Activated CD4-positive, alpha-beta T cell treated with anti-CD3 and anti-CD28 coated beads for 24 hours (primary cell): ENCODE measurements at regions not wholly inside any gene's neighbourhood (a gene's known extent, or its start where the extent isn't known, plus 50 kb on each side); places are given as distances from the start of the nearest gene placed in this dataset.
"Not testable (repeated sequence)": the region's sequence is repeated elsewhere in the genome, so short reads cannot be mapped to it uniquely, and the experiment has no call there.

Source experiments
- DNase-seq, 2 donors: peaks; one replicate each; pipeline ENCODE4 v3.0.0-alpha.2; 2020; ENCODE audit warnings: low read depth in 2 of 2

DNA sequence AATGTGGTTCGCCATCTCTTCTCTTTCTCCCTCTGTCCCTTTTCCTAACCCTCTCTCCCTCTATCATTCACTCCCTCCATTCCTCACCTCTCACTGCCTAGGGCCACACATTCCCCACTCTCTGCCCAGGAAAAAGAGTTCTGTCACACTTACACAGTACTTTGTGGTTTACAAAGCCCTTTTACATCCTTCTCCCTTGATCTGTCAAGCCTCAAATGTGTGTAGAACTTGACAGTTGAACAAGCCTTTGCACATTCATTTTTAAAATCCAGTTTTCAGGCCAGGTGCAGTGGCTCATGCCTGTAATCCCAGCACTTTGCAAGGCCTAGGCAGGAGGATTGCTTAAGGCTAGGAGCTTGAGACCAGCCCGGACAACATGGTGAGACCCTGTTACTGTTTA is 156.3 kb downstream of the VSIG4 start:
- DNase-seq, result no peak

DNA sequence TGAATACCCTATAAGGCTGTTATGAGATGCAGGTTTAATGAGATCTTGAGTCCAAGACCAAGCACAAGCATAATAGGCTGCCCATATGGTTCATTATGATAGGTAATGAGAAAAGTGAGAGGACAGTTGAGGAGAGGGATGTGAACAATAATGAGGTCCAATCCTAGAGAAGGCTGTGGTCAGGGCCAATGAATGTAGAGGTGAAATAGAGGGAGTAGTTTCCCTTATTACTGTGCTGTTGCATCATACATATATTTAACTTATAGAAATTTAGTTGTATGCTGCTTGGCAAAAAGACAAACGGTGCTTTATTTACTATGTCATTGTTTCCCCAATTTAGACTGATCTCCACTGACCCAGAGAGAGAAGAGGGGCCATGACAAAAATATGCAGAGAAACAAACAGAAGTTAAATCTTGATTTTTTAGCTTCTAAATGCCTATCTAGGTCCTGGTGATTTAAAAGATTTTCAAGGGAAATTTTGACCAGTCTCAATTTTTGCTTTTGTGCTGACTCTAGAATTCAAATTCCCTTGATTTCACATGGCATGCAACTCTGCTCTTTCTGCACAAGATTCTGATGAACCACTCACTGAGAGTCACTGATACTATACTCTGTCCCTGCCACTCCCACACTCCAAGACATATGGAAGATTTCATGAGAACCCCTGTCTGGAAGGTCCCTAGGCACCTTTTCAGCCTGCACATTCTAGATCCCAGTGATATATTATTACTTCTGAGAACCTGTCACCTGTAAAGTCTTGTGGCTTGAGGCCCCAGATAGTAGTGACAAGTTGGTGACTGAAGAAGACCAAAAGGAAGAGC is 159.7 kb downstream of the VSIG4 start:
- no peak for DNase-seq

DNA sequence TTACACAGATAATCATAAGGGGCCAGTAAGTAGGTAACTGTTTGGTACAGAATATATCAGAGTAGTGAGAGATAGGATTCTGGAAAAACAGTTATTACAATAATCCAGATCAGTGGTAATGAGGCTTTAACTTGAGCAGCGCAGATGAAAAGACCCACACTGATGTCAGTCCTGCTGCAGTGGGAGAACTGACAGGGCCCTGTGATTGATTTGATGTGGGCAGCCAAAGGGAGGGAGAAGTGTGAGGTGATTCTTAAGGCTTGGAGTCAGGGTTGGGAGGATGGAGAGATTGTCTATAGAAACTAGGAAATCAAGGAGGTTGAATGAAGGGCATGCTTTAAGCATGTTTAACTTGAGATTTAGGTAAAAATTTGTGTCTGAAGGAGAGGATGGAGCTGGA is 161.4 kb downstream of the VSIG4 start:
- DNase-seq, result no peak

DNA sequence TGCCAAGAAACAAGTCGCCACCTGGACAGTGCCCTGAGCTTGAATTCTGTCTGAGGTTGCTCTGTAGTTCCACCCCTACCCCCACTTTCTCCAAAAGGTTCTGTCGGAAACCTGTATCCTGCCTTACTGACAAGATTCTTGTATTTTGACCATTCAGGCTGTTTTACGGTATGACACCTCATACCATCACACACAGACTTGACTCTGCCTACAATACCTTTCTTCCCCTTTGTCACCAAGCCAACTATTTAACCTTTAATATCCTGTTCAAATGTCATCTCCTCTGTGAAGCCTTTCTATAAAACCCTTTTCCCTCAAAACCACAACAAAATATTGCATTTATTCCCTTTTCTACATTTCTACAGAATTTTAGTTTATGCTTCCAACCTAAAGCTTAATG is 161.9 kb downstream of the VSIG4 start:
- no peak for DNase-seq

DNA sequence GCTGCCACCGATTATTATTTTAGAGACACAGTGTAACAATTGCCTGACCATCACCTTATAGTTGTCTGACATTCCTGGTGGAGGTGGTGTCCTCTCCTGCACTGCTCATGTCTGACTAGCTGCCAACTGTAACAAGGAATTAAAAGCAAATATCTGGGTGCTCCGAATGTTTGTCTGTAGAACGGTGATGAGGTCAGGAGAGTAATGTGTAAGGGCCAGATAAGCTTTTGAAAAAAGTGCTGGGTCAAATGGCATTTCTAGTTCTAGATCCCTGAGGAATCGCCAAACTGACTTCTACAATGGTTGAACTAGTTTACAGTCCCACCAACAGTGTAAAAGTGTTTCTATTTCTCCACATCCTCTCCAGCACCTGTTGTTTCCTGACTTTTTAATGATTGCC is 164.3 kb downstream of the VSIG4 start:
- not testable (repeated sequence) for DNase-seq

DNA sequence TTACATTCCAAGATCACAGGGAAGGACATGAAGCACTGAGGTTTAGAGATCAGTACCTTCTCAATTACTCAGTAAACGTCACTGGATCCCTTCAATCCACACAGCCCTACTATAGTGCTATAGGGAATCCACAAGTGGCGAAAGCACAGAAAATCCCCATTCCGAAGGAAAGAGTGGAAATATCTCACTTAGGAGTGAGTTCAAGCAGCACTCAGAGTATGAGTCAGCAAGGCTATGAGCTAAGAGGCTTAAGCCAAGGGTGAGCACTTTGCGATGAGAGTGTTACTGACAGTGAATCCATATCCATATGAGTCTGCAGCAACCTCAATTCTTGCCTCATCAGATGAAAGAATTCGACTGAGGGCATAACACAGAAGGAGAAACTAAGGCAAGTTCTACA is 165.1 kb downstream of the VSIG4 start:
- DNase-seq, result no peak

DNA sequence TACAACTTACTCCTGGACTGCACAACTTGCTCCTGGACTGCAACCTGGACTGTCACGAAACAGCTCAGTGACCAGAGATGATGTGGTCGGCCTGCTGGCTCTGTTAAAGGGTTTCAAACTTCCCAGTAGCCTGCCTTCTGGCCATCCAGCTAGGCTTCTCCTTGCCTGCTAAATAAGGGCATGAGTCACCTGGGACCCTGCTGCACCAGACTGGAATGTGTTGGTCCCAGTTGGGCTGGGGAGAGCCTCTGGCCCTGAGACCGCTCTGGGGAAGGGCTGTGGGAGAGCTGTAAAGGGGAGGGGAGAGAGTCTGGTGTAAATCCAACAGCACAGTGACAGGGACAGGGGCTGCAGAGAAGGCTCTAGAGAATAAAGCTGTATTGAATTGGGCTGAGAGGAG is 165.8 kb downstream of the VSIG4 start:
- no peak for DNase-seq

DNA sequence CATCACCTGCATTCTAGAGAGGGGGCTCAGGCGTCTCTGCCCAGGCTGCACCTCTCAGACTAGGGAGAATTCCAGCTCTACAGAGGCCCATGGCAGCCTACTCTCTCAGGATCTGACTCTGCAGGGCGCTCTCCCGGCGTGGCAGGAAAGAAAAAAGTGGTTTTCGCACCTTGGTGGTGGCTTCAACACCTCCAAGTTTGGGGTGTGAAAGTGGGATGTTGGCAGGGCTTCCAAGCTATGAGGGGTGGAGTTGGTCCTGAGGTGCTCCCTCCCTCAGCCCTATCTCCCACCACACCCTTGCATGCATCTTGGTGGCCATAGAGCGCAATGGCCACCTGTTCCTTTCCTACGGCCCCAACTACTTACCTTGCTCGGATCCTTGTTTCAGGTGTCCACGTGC is 166.5 kb downstream of the VSIG4 start:
- DNase-seq, result no peak

DNA sequence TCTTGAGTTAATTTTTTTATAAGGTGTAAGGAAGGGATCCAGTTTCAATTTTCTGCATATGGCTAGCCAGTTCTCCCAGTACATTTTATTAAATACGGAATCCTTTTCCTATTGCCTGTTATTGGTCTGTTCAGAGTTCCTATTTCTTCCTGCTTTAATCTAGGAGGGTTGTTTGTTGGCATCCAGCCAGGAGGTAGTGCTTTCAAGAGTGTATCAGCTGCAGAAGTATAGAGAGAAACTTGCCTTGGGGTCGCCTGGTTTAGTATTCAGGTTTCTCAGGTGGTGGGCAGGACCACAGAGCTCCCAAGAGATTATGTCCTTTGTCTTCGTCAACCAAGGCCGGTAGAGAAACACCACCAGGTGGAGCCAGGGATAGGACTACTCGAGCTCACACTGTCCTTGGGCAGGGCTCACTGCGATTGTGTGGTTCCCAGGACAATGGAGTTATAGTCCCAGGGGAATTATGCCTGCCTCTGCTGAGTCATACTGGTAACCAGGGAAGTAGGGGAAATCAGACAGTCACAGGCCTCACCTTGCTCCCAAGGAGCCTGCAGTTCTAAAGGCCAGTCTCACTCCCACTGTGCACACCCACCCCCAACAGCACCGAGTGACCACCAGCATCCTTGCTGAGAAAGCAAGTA is 168.1 kb downstream of the VSIG4 start:
- no peak for DNase-seq

DNA sequence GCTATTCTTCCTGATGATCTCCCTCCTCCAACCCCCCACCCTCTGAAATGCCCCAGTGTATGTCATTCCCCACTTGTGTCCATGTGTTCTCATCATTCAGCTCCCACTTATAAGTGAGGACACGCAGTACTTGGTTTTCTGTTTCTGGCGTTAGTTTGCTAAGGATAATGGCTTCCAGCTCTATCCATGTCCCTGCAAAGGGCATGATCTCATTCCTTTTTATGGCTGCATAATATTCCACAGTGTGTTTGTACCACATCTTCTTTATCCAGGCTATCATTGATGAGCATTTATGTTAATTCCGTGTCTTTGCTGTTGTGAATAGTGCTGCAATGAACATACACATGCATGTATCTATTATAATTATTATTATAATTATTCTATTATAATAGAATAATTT is 169.3 kb downstream of the VSIG4 start:
- DNase-seq, result not testable (repeated sequence)

DNA sequence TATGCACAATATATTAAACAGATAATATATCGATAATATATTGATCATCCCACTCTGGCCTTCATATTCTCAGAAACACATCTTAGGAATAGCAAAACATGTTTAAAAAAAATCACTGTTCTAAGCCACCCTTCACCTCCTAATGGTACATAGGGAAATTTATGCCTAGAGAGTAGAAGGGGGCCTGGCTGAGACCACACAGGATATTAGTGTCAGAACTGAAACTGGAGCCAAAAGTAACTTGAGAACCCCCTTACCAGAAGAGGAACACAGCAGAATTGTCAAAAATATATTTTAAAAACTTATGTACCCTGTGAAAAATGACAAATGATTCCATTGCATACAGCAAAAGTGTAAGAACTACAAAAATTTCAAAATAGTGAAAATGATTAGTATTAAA is 173.1 kb downstream of the VSIG4 start:
- DNase-seq, result no peak

DNA sequence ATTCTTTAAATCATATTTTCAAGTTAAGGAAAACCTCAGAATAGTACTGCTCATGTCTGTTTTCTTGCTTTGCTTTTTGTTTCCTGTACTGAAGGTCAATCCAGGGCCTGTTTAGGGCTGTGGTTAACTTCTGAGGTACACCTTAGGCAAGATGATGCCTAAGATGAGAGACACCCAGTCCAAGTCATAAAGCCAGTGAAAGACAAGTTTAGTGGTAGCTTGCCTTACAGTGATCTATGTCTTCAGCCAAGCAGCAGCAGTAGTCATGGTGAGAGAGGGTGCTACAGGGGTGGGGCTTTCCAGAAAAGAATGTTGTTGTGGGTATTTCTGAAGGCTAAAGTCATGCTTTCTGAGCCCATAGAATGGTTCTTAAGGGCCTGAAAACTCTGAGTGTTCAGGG is 173.7 kb downstream of the VSIG4 start:
- DNase-seq, result no peak

DNA sequence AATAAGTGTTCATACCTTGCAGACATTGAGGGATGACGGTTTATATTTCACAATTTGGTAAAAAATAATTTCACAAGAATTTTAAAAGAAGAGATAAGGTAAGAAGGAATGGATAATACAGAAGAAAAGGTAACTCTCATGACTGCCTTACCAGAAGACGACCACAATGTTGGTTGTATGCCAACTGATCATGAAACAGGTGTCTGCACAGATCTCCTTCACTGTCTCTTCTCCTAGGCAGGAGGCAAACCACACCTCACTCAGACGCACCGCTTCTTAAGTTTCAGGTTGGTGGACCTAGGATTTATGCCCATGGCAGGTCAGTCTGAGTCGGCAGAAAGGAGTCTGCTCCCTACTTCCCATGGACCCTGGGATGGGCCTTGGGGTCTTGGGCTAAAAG is 177.2 kb downstream of the VSIG4 start:
- DNase-seq, result no peak

DNA sequence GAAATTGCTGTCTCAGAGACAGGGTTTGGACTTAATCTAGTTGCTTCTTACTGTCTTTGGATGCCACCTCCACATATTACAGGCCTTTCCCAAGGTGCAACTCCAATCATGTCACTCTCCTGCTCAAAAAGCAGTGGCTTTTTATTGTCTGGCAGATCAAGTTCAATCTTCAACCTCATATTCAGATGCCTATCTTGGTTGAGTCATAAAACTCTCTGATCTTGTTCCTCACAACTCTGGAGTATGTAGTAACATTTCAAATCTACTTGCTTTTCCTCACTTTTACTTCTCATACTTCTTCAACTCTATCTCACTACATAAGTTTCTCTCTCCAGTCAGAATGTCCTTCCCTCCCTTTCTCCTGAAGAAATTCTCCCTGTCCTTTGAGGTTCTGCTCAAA is 180.6 kb downstream of the VSIG4 start:
- DNase-seq, result no peak

DNA sequence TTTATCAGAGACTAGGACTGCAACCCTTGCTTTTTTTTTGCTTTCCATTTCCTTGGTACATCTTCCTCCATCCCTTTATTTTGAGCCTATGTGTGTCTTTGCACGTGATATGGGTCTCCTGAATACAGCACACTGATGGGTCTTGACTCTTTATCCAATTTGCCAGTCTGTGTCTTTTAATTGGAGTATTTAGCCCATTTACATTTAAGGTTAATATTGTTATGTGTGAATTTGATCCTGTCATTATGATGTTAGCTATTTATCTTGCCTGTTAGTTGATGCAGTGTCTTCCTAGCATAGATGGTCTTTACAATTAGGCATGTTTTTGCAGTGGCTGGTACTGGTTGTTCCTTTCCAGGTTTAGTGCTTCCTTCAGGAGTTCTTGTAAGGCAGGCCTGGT is 185.4 kb downstream of the VSIG4 start:
- DNase-seq, result not testable (repeated sequence)

DNA sequence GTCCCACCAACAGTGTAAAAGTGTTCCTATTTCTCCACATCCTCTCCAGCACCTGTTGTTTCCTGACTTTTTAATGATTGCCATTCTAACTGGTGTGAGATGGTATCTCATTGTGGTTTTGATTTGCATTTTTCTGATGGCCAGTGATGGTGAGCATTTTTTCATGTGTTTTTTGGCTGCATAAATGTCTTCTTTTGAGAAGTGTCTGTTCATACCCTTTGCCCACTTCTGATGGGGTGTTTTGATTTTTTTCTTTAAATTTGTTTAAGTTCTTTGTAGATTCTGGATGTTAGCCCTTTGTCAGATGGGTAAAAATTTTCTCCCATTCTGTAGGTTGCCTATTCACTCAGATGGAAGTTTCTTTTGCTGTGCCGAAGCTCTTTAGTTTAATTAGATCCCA is 183.9 kb downstream of the MSN start:
- not testable (repeated sequence) for DNase-seq

DNA sequence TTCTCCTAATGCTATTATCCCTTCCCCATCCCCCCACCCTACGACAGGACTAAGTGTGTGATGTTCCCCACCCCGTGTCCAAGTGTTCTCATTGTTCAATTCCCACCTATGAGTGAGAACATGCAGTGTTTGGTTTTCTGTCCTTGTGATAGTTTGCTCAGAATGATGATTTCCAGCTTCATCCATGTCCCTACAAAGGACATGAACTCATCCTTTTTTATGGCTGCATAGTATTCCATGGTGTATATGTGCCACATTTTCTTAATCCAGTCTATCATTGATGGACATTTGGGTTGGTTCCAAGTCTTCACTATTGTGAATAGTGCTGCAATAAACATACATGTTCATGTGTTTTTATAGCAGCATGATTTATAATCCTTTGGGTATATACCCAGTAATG is 183.4 kb downstream of the MSN start:
- not testable (repeated sequence) for DNase-seq

DNA sequence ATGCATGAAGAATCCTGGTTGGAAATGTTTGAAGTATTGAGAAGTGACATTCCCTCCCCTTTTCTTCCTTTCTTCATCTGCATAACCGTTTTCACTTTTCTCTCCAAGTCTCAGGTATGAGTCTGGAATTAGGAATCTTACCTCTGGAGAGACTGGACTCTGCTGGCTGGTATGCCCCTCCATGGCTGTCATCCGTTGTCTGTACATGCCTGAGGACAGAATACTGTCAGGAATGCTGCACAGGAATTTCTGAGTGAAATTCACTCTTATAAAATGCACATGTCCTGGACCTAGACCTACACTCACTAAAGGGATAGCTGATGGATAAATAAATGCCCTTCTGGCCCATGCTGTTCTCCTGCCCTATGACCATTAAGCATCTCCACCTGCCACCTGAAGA is 179.5 kb downstream of the MSN start:
- no peak for DNase-seq

DNA sequence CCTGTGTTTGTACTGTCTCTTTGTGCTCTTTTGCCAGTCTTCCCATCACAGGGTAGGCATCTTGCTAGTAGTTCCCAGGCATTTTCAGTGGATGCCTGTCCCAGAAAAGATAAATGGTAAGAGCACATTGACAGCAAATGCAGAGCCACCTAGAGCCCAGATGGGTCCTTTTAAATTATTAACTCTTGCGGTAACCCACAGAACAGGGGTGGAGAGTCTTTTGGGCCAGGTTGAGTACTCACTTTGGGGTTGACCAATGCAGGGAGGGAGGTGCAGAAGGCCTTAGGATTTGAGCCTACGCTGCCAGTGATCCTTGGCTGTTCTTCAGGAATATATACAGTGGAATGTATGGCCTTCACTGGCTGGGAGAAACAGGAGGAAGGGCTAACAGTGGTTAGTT is 173.8 kb downstream of the MSN start:
- DNase-seq, result no peak

DNA sequence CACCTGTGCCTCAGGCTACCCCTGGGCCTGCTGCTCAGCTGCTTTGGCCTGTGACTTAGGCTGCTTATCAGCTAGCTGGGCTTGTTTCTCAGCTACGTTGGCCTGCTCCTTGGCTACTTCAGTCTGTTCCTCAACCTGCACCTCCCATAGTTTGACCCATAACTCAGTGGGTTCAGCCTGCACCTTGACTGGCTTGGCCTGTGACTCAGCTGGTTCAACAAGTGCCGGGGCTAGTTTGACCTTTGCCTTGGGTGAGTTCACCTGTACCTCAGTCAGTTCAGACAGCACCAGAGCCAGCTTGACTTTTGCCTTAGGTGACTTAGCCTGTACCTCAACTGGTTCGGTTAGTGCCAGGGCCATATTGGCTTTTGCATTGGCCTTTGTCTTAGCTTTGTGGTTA is 171.2 kb downstream of the MSN start:
- DNase-seq, result no peak

DNA sequence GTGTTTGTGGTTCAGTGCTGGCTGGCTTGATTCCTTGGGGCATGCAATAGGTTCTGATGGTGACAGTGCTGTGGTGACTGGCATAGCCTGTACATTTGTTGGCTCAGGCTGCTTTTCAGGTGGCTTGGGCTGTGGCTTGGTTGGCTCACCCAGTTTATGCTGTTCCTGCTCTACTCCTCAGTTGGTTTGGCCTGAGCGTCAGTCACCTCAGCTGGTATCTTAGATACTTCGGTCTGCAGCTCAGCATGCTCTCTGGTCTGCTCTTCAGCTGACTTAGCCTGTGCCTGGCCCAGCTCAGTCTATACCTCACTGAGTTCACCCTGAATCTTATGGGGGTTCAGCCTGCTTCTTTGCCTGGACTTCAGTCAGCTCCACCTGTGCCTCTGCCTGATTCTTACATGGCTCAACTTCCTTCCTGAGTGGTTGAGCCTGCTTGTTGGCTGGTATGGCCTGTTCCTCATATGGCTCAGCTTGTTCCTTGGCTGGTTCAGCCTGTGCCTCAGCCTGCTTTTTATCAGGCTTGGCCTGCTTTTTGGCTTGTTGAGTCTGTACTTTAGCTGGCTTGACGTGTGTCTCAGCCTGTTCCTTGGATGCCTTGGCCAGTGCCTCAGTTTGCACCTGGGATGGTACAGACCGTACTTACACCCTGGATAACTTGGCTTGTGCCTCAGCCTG is 170.6 kb downstream of the MSN start:
- no peak for DNase-seq

DNA sequence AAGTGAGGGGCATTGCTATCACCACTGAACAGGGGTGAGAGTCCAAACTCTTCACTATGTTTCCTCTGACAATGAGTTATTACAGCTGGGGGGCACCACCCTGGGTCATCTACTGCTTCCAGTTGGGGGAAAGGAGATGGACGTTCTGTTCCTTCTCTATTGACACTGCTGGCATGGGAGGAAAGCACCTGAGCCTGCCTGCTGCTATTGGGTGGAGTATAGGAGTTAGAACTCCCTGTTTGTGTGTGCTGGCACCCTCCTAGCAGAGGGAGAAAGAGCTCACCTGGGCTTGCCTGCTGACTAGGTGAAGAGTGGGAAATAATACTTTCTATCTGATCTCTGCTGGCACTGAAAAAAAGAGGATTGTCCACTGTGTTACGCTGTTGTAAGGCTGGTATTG is 163.8 kb downstream of the MSN start:
- DNase-seq, result no peak

DNA sequence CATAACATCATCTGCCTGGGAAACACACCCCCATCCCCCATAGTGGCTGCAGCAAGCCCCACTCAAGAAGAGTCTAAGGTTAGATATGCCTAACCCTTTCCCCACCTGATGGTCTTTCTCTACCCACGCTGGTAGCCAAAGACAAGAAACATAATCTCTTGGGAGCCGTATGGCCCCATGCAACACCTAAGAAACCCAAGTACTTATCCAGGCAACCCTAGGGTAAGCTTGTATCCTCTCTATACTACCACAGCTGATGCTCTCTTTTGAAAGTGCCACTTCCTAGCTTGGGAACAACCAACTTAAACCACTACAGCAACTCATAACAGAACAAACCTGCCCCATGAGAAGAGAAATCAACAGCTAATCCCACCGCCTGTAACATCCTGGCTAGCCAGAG is 161.1 kb downstream of the MSN start:
- DNase-seq, result no peak
